ENCODE measurements at regions not wholly inside any gene's neighbourhood (a gene's known extent, or its start where the extent isn't known, plus 50 kb on each side); places are given as distances from the start of the nearest gene placed in this dataset.

- no peak for TF ChIP-seq ZBTB20 (CRISPR knock-in tag; IDR thresholded peaks at IDR 0.05; ENCODE audit: borderline replicate concordance, low read depth)
These were observed 204.1 kb upstream of the CIBAR2 start (continued) for GRCh38 chr16:85316321-85316919.

GRCh38 chr16:85316944-85317343, 204.7 kb upstream of the CIBAR2 start:
- Histone ChIP-seq H3K27me3 (ENCODE audit: control insufficient read depth in 1 of 2, insufficient read depth in 2 of 2, low read length in 2 of 2) (peaks cover 16% of the 10 kb centered on the region in 2 experiments; a peak in 3 of 5 replicates), H3K4me2 (ENCODE audit: low read depth, low read length) (no peak overlapping the region), H3K4me3 (replicated peaks in 1 of 3; ENCODE audit: insufficient read depth in 1 of 3, low read depth in 2 of 3, low read length in 3 of 3) (no peak overlapping the region), H3K27ac (ENCODE audit: extremely low read length, insufficient read depth, low read length) (no peak overlapping the region), H3K9ac (ENCODE audit: insufficient read depth, low read depth, low read length) (no peak overlapping the region), H3K9me3 (ENCODE audit: low read length) (no peaks in the 10 kb centered on the region), H2AFZ (ENCODE audit: low read length) (no peak overlapping the region), H4K20me1 (ENCODE audit: insufficient read depth, low read length) (peaks cover 22% of the 10 kb centered on the region; the same call in 1 of the 2 replicates), H3K79me2 (ENCODE audit: insufficient read depth, low read length) (no peaks in the 10 kb centered on the region), H3K36me3 (replicated peaks in 1 of 2; ENCODE audit: control insufficient read depth in 1 of 2, insufficient read depth in 2 of 2, low read length in 2 of 2) (no peaks in the 10 kb centered on the region), H3K4me1 (ENCODE audit: insufficient read depth, low read length) (peaks cover 38% of the 10 kb centered on the region)
- DNase-seq (ENCODE audit: low spot score) (no peak), ATAC-seq (no peak), FAIRE-seq (no peak)
- WGBS (ENCODE audit: low lambda C conversion rate) = 75% methylated on average over 6 of the region's 9 CpGs
- BruUV-seq (replicated peaks) = no TSS peak
- TF ChIP-seq BATF2 (CRISPR knock-in tag; IDR thresholded peaks at IDR 0.05) (no peak), DZIP1 (CRISPR knock-in tag; IDR thresholded peaks at IDR 0.05) (0 out of 2 replicates have a peak, but pooled peaks have one; percentile 26), ZSCAN12 (CRISPR knock-in tag; IDR thresholded peaks at IDR 0.05) (no peak)
- CTCF ChIA-PET (ENCODE audit: low intra/inter-chr PET ratio, low total read pairs) = interaction anchor here (1.4 to 1.9 kb wide), 3 partner anchors 14 to 41 kb away, joined by 5 to 12 read pairs (median 10); no protein-coding TSS in a partner anchor
- intact Hi-C loops (cut with micrococcal nuclease; ENCODE audit: unreplicated experiment) (loop anchor here (2.0 kb wide), 1 partner anchor 14 kb away; no protein-coding TSS in a partner anchor), in situ Hi-C loops (cut with HindIII; ENCODE audit: extremely low pct_ligation_motif_present, low pct_unique_long_range_greater_than_20kb) (no loop called here)
- POLR2A ChIA-PET = no interaction called here
